Osteocyte (in vitro differentiated cells): ENCODE measurements at regions not wholly inside any gene's neighbourhood (a gene's known extent, or its start where the extent isn't known, plus 50 kb on each side); places are given as distances from the start of the nearest gene placed in this dataset.
"Not testable (repeated sequence)": the region's sequence is repeated elsewhere in the genome, so short reads cannot be mapped to it uniquely, and the experiment has no call there.

Experiments
- DNase-seq: peaks from one replicate; pipeline ENCODE4 v3.0.0; 2021; ENCODE audit warnings: mixed read lengths; ENCODE audit not compliant: unreplicated experiment; ENCODE audit errors: extremely low spot score
- H3K27ac Mint-ChIP-seq: one replicate; pipeline ENCODE4 v1.8.0; 2021; ENCODE audit warnings: mild to moderate bottlenecking, mixed read lengths; ENCODE audit not compliant: unreplicated experiment
- H3K27me3 Mint-ChIP-seq: one replicate; pipeline ENCODE4 v1.8.0; 2021; ENCODE audit warnings: mixed read lengths; ENCODE audit not compliant: unreplicated experiment
- H3K36me3 Mint-ChIP-seq: one replicate; pipeline ENCODE4 v1.8.0; 2021; ENCODE audit warnings: mixed read lengths; ENCODE audit not compliant: unreplicated experiment
- H3K4me1 Mint-ChIP-seq: one replicate; pipeline ENCODE4 v1.8.0; 2021; ENCODE audit warnings: mixed read lengths; ENCODE audit not compliant: unreplicated experiment
- H3K4me3 Mint-ChIP-seq: one replicate; pipeline ENCODE4 v1.8.0; 2021; ENCODE audit warnings: mild to moderate bottlenecking, moderate library complexity, mixed read lengths; ENCODE audit not compliant: unreplicated experiment
- H3K9me3 Mint-ChIP-seq: one replicate; pipeline ENCODE4 v1.8.0; 2021; ENCODE audit warnings: mixed read lengths; ENCODE audit not compliant: unreplicated experiment
- TF ChIP-seq, protein P1 (sequence below): fragments of 200-600 bp; sonication (generic); IDR thresholded peaks from 2 replicates; pipeline ENCODE4 v1.5.0; 2021; ENCODE audit warnings: antibody characterized with exemption, mild to moderate bottlenecking, moderate library complexity

DNA sequence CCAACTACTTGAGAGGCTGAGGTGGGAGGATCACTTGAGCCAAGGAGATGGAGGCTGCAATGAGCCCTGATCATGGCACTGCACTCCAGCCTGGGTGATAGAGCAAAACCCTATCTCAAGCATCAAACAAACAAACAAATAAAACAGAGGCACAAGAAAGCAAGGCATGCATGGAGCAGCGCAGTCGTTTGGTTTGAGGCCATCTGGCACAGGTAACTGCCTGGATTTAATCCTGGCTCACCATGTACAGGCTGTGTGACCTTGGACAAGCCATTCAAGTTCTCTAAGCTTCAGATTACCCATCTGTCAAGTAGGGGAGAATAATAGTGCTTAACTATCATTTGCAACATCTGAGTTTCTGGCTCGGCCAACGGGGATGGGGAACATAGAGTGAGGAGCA lies 270.3 kb upstream of the TEKT4 start:
- not testable (repeated sequence) for H3K36me3 Mint-ChIP-seq, DNase-seq, H3K4me3 Mint-ChIP-seq, H3K27ac Mint-ChIP-seq, H3K4me1 Mint-ChIP-seq, H3K27me3 Mint-ChIP-seq
- H3K9me3 Mint-ChIP-seq: peaks cover 17% of the 10 kb centered on the region

DNA sequence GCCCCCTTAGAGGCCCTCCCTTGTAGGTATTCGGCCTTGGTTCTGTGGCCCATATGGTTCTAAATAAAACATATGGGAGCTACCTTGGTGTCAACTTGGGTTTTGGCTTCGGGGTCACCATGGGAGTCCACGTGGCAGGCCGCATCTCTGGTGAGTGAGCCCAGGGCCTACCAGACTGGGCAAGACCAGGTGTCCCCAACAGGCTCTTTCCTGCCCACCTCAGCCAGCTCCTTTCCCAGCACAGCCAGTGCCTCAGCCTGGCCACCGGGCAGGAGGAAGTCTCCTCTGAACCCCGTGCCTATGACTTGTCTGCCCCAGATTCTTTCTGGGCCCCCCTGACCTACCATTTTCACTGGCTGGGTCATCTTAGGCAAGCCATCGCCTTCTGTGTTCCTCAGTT lies 268.8 kb upstream of the TEKT4 start:
- no peak overlapping the region for H3K27ac Mint-ChIP-seq
- H3K36me3 Mint-ChIP-seq: no peaks in the 10 kb centered on the region
- TF ChIP-seq, protein P1, sequence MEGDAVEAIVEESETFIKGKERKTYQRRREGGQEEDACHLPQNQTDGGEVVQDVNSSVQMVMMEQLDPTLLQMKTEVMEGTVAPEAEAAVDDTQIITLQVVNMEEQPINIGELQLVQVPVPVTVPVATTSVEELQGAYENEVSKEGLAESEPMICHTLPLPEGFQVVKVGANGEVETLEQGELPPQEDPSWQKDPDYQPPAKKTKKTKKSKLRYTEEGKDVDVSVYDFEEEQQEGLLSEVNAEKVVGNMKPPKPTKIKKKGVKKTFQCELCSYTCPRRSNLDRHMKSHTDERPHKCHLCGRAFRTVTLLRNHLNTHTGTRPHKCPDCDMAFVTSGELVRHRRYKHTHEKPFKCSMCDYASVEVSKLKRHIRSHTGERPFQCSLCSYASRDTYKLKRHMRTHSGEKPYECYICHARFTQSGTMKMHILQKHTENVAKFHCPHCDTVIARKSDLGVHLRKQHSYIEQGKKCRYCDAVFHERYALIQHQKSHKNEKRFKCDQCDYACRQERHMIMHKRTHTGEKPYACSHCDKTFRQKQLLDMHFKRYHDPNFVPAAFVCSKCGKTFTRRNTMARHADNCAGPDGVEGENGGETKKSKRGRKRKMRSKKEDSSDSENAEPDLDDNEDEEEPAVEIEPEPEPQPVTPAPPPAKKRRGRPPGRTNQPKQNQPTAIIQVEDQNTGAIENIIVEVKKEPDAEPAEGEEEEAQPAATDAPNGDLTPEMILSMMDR: no peak
- H3K27me3 Mint-ChIP-seq: no peaks in the 10 kb centered on the region
- H3K4me1 Mint-ChIP-seq: no peaks in the 10 kb centered on the region
- DNase-seq: no peak
- no peak overlapping the region for H3K4me3 Mint-ChIP-seq
- H3K9me3 Mint-ChIP-seq: peaks cover 22% of the 10 kb centered on the region

DNA sequence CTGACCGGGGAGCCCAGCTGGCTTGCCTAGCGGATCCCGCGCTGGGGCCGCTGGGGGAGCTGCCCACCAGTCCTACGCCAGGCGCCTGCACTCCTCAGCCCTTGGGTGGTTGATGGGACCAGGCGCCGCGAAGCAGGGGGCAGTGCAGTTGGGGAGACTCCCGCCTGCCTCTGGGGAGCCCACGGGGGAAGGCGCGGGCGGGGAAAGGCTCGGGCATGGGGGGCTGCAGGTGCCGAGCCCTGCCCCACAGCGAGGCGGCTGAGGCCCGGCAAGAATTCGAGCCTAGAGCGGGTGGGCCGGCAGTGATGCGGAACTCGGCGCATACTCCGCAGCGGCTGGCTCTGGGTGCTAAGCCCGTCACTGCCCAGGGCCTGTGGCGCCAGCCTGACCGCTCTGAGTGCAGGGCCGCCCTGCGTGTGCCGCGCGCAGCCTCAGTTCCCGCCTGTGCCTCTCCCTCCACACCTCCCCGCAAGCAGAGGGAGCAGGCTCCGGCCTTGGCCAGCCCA lies 249.1 kb upstream of the TEKT4 start:
- no peak overlapping the region for H3K27ac Mint-ChIP-seq
- H3K36me3 Mint-ChIP-seq: no peaks in the 10 kb centered on the region
- no peaks in the 10 kb centered on the region for H3K27me3 Mint-ChIP-seq
- H3K4me3 Mint-ChIP-seq: no peak overlapping the region
- TF ChIP-seq, protein P1: no peak
- no peaks in the 10 kb centered on the region for H3K4me1 Mint-ChIP-seq
- peaks cover 15% of the 10 kb centered on the region for H3K9me3 Mint-ChIP-seq
- DNase-seq: peak; percentile 83

DNA sequence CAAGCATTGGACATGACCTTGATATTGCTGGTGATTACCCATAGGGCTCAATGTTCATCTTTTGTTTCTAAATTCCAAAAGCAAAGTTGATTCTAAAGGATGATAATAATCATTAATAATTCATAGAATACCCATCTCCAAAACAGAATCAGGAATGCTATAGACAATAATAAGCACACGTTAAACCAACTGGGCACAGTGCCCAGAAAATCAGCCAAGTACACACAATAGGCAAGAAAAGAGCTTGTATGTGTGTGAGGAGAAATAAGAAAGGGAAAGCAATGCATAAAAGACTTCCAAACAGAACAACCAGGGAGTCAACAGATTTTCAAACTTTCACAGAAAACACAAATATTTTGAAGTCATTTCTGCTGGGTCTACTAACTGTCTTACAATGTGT lies 242.3 kb upstream of the TEKT4 start:
- not testable (repeated sequence) for DNase-seq, H3K4me1 Mint-ChIP-seq, H3K9me3 Mint-ChIP-seq, H3K27ac Mint-ChIP-seq, H3K36me3 Mint-ChIP-seq, H3K27me3 Mint-ChIP-seq, H3K4me3 Mint-ChIP-seq

DNA sequence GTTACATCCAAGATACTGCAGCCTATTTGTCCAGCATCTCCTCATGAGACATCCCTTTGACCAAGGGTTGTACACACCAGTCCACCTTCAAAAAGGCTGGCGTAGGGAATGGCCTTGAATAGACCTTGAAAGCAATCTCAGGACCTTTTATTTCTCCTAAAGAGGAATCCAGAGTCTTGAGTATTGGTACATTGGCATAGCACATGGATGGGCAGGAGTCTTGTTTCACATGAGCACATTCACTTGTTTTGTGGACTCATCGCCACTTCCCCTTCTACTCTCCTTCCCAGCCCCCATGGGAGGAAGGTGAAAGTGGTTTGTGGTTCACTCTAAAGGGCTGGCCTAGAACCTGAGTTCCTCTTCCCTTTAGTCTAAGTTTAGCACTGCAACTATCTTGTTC lies 229.8 kb upstream of the TEKT4 start:
- not testable (repeated sequence) for H3K9me3 Mint-ChIP-seq, H3K27me3 Mint-ChIP-seq

DNA sequence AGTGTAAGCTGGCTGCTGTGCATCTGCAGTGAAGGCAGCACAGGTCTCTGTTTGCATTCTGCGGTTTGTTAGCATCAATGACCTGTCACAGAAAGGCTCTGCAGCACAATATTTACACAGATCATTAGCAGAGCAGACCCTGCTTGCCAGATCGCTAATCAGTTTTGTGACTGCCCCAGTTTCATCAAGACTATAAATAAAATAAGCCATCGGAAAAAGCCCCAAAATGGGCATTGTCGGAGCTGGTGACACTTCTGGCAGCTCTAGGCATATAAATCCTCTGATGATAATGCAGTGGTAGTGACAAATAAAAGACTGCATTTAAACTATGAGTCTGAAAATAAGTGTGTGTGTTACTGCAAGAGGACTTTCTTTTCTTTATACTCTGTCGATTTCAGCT lies 219.1 kb upstream of the TEKT4 start:
- H3K4me3 Mint-ChIP-seq, H3K27ac Mint-ChIP-seq: not testable (repeated sequence)

More for the DNA sequence above, 229.8 kb upstream of the TEKT4 start:
- not testable (repeated sequence) for H3K36me3 Mint-ChIP-seq, DNase-seq, H3K4me3 Mint-ChIP-seq, H3K4me1 Mint-ChIP-seq, H3K27ac Mint-ChIP-seq

DNA sequence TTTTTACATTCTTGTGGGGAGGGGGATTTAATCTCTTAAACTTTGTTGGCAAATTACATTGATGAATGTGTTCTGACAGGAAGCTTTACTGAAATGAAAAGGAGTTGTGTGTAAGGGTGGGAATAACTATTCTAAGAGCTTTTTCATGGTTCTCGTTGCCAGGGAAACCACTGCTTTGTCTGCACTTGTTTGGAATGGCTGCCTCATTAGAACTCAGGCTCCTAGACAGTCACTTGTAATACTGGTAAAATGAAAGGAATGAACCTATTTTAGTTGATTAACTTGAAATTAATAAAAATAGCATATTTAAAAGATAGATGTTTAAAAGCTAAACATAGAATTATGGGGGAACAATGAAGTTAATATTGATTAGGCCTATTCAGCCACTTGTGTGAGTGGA lies 201.4 kb upstream of the TEKT4 start:
- peaks cover 11% of the 10 kb centered on the region for H3K9me3 Mint-ChIP-seq
- DNase-seq, H3K4me3 Mint-ChIP-seq, H3K4me1 Mint-ChIP-seq, H3K27ac Mint-ChIP-seq, H3K27me3 Mint-ChIP-seq, H3K36me3 Mint-ChIP-seq: not testable (repeated sequence)

More for the DNA sequence above, 219.1 kb upstream of the TEKT4 start:
- not testable (repeated sequence) for H3K9me3 Mint-ChIP-seq, H3K36me3 Mint-ChIP-seq, H3K4me1 Mint-ChIP-seq, DNase-seq, H3K27me3 Mint-ChIP-seq

DNA sequence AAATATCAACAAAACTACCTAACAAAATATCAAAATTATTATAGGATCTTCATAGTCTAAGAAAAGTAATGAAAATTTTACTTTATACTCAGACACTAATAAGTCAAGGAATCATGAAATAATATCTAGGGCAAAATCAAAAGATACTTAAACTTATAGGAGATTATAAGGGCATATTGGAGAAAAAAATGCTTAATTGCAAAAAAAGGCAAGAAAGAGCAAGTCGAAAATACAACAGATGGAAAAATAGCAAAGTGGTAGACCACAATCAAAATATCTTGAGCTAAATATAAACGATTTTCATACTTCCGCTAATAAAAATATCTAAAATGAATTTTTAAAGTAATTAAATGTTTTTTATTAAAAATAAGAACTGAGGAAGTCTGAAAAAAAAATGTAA lies 177.0 kb upstream of the TEKT4 start:
- H3K36me3 Mint-ChIP-seq, H3K4me3 Mint-ChIP-seq, H3K27me3 Mint-ChIP-seq, H3K9me3 Mint-ChIP-seq, H3K4me1 Mint-ChIP-seq, DNase-seq, H3K27ac Mint-ChIP-seq: not testable (repeated sequence)

DNA sequence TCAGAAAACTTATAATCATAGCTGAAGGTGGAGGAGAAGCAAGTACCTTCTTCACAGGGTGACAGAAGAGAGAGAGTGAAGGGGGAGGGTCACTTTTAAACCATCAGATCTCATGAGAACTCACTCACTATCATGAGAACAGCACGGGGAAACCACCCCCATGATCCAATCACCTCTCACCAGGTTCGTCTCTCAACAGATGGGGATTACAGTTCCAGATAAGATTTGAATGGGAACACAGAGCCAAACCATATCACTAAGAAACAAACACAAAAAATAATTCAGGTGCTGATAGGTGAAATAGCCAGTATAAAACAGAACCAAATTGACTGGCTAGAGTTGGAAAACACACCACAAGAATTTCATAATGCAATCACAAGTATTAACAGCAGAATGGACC lies 162.2 kb upstream of the TEKT4 start:
- H3K9me3 Mint-ChIP-seq: peaks cover 14% of the 10 kb centered on the region
- not testable (repeated sequence) for H3K36me3 Mint-ChIP-seq, H3K4me1 Mint-ChIP-seq, H3K4me3 Mint-ChIP-seq, DNase-seq, H3K27ac Mint-ChIP-seq, H3K27me3 Mint-ChIP-seq
